GM19438 (cell line): ENCODE measurements at regions not wholly inside any gene's neighbourhood (a gene's known extent, or its start where the extent isn't known, plus 50 kb on each side); places are given as distances from the start of the nearest gene placed in this dataset.
"Not testable (repeated sequence)": the region's sequence is repeated elsewhere in the genome, so short reads cannot be mapped to it uniquely, and the experiment has no call there.

Experiments
- ATAC-seq: cut with Tn5 transposase; IDR thresholded peaks from one replicate; pipeline ENCODE4 v1.9.1; 2021; ENCODE audit warnings: low read depth; ENCODE audit not compliant: unreplicated experiment

DNA sequence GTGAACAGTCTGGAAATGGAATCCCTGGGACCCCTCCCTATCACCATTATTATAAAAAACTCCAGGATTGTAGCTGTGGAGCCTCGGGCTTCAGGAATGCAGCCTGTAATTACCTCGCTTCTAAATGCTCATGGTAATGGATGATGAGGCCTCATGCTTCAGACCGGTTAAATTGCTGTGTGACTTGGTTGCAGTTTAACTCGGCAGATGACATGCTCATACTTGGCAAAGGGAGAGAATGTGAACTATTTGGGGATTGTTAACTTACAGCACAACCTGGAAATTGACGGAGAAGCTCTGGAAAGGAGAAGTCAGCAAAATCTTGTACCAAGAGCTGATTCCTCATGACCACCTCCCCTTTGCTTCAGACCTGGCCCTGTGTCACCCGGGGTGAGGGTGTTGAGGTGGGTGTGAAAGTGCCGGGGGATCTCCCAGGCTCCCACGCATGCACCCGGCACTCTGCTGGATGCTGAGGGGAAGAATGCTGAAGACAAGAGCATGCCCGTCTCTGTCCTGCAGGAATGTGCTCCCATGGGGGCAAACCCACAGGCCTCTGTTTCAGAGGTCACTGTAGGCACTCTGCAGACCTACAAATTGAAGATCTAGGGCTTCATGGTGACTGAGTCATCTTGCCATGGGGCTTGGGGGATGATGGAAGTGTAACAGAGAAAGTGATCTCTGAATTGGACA, 364.8 kb downstream of the RPS6KC1 start:
- no peak for ATAC-seq

- ATAC-seq = no peak
Measured at GRCh38 chr1:213416461-213417224, 365.6 kb downstream of the RPS6KC1 start.

DNA sequence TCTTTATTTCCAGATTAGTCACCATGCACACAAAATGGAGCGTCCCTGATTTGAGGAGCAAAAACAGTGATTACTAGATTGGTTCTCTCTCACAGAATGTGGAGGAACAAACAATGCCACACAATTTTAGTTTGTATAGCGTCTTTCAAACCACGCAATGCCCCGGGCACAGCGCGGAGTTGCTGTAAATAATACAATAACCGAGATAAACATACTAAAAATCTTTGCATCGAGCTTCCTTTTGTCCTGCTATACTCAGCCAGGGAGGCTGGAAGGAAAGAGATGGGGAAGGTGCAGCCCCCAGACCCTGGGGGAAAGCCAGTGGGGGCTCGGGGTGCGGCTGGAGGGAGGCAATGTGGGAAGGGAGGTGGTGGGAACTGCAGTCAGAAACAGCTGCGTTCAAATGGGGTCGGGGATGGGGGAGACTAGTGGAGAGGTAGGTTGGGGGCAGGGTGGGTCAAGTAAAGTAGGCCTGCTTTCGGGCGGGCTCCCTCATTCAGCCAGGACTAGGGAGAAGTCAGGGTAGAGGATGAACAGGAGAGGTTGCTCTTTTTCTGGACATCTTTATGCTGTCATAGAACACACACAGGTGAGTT, 366.3 kb downstream of the RPS6KC1 start:
- no peak for ATAC-seq

- ATAC-seq = no peak
Measured at GRCh38 chr1:213417846-213418245, 366.8 kb downstream of the RPS6KC1 start.

DNA sequence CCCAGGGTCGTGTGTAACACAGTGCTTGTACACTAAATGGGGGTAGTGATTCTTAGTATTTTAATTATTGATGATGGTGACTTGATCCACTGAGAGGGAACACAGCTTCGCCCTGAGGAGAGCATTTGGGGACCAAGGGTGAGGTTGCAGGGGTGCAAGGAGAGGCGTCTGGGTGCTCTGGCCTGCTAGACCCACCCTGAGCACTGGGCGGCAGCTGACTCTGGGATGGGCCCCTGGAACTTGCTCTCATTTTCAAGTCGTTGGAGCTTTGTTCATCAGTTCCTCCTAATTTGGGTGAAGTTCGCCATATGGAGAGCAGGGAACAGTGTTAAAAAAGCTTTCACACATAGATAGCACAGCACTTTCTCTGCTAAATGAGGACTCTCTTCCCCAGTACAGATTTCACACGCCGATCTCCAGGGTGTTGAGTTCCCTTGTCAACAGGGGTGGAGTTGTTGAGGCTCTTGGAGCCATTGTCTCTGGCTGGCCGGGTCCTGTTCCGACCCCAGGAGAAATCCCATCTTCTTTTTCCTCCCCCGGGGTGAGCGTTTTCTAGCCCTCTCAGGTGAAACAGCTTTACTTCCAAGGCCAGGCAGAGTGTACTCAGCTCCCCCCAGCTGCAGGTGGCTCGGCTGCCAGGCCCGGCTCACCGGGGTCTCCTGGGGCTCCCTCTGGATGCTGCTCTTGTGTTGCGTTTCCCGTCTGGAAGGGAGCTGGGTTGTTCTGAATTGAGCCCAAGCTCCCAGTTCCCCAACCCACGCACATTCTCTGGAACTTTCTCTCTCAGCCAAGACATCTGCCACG, 367.4 kb downstream of the RPS6KC1 start:
- ATAC-seq = no peak

- ATAC-seq = no peak
Measured at GRCh38 chr1:213419401-213420030, 368.5 kb downstream of the RPS6KC1 start.

- not testable (repeated sequence) for ATAC-seq
Measured at GRCh38 chr1:213421178-213421577, 370.1 kb downstream of the RPS6KC1 start.

DNA sequence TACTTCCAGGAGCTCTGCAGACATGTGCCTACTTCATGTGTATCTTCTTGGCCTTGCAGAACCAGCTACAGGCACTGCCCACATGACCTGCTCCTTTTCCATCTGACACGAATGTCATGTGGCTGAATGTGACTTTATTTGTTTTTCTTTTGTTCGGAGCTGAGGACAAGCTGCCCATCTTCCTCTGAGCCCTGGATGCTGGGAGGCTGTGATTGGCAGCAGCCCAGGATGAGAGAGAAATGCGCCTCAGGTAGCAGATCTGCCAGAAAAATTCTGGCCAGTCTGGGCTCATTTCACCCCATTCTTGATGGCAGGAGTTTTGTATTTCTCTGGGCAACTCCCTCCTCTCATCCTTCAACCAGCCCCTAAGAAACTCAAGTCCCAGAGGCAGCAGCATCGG, 372.0 kb downstream of the RPS6KC1 start:
- no peak for ATAC-seq

DNA sequence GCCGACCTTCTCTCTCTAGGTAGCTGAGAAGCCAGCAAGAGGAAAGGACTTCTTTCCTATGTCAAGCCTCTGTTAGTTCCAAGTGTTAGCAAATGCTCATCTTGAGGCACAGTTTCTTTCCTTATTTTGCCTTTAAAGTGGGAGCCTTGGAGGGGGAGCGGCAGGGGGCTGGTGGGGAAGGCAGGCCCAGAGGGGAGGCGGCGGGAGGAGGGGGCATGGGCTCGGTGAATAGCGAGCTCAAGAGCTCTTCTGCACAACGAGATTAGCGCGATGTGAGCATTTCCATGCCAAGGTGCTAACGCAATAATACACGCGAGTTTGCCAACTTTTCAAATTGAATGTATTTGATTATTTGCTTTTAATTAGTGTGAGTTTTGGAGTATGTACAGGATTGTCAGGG, 372.6 kb downstream of the RPS6KC1 start:
- no peak for ATAC-seq

GRCh38 chr1:213425376-213426030, 374.5 kb downstream of the RPS6KC1 start:
- ATAC-seq = no peak

GRCh38 chr1:213429642-213430041, 378.6 kb downstream of the RPS6KC1 start:
- no peak for ATAC-seq

- no peak for ATAC-seq
Measured at GRCh38 chr1:213435715-213436114, 384.7 kb downstream of the RPS6KC1 start.

DNA sequence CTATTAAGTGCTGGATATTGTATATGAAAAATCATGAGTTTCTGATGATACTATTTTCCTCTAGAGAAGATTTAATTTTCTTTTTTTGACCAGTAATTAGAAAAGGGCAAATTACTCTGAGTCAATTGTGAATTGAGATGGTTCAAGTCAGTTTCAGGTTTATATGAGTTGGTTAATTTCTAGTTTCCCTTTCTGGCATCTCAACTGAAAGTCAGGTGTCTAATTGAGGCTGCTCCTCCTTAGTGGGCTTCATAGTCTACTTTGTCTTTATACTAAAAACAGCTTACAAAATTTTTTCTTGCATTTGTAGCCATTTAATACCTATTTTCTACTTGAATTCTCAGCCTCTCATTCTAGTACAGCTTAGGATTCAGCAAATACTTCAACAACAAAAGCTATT, 387.3 kb downstream of the RPS6KC1 start:
- ATAC-seq = no peak

- no peak for ATAC-seq
Measured at GRCh38 chr1:213439703-213440102, 388.7 kb downstream of the RPS6KC1 start.

DNA sequence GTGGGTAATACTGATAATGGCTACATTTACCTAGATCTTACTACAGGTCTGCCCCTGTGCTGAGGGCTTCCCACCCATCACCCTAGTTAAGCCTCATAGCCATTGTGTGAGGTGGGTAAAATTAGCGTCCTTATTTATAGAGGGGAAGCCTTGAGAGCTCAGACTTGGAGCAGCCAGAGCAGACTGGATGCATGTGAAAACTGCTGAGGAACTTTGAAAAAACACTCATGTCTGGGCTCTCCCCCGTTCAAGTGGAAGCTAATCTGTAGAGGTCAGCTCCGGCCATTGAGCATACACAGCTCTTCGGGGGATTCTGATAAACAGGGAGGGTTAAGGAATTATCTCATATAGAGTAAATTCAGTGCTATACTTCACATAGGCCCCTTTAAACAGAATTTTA, 389.7 kb downstream of the RPS6KC1 start:
- ATAC-seq = no peak

- ATAC-seq = no peak
Measured at GRCh38 chr1:213443415-213443814, 392.4 kb downstream of the RPS6KC1 start.

DNA sequence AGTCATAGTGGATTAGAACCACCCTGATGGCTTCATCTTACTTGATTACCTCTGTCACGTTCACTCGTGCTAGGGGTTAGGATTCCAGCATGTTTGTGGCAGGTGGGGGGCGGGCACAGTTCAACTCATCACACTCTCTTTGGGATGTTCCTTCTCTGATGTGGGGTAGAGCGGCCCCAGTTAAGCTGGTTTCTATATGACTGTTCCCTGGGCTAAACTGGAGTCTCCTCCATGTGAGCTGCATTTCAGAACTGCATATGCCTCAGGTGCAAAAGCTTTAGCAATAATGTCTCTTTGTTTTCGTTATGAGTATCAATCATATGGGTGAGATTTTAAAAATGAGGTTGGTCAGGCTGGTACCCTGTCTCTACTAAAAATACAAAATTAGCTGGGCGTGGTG, 393.2 kb downstream of the RPS6KC1 start:
- ATAC-seq = no peak

GRCh38 chr1:213446496-213446895, 395.5 kb downstream of the RPS6KC1 start:
- no peak for ATAC-seq

DNA sequence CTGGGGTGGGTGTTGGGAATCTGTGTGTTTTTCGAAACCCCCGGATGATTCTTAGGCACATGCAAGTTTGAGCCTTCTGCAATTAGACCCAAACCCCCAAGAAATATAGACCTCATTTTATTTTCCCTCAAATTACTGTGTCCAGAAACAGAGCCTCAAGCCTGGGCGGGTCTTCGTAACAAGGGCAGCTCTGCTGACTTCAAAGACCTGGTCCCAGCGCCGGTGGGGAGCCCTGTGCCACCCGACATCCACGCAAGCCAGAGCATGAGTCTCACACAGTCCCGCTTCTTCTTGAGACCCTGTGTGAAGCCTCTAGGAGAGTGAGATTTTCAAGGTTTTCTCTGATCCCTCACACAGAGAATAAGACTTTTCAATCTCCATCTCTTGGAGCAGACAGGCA, 397.3 kb downstream of the RPS6KC1 start:
- ATAC-seq = no peak

- no peak for ATAC-seq
Measured at GRCh38 chr1:213448776-213449175, 397.7 kb downstream of the RPS6KC1 start.
